SK-N-MC (cell line): ENCODE measurements at regions not wholly inside any gene's neighbourhood (a gene's known extent, or its start where the extent isn't known, plus 50 kb on each side); places are given as distances from the start of the nearest gene placed in this dataset.

Experiments
- EZH2 ChIP-seq: fragments of 200-600 bp; sonication (generic); IDR thresholded peaks from one replicate; pipeline ENCODE4 v1.6.1; 2017; ENCODE audit warnings: antibody characterized with exemption
- POLR2AphosphoS5 ChIP-seq: IDR thresholded peaks from 2 replicates; pipeline ENCODE4 v1.6.1; 2012; ENCODE audit warnings: mild to moderate bottlenecking, low read depth, low read length, borderline replicate concordance

DNA sequence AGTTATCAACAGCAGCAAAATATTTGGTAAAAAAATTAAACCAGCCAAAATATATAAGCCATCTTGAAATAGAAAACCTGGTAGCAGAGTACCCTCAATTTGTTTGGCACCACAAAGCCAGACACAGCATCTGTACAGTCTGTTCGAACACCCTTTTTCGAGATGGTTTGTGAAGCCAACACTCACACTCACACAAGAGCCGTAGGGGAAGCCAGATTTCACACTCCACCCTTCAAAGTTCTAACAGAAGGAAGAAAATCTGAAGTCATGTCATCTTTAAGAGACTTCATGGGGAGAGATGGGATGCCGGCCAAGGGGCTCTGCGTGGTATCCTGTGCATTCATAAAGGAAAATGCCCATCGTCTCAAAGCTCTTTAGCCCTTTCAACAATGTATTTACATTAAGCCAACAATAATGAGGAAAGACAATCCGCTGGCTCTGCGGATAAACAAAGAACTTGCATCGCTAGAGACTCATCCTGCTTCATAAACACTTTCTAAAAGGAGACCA, 451.5 kb upstream of the CHST9 start:
- TF ChIP-seq POLR2AphosphoS5 (no peak), EZH2 (no peak)
